HL-60/S4 treated with phorbol 12-myristate 13-acetate at 8.2 ng/mL for 4 days and 3 days (cell line): ENCODE measurements at regions not wholly inside any gene's neighbourhood (a gene's known extent, or its start where the extent isn't known, plus 50 kb on each side); places are given as distances from the start of the nearest gene placed in this dataset.

ENCODE experiments used
- in situ Hi-C: fragments of 300-500 bp; cut with MboI; formaldehyde crosslinking; loops from 2 replicates; pipeline ENCODE4 v1.15.0; 2022; ENCODE audit warnings: low sequenced_read_pairs

DNA sequence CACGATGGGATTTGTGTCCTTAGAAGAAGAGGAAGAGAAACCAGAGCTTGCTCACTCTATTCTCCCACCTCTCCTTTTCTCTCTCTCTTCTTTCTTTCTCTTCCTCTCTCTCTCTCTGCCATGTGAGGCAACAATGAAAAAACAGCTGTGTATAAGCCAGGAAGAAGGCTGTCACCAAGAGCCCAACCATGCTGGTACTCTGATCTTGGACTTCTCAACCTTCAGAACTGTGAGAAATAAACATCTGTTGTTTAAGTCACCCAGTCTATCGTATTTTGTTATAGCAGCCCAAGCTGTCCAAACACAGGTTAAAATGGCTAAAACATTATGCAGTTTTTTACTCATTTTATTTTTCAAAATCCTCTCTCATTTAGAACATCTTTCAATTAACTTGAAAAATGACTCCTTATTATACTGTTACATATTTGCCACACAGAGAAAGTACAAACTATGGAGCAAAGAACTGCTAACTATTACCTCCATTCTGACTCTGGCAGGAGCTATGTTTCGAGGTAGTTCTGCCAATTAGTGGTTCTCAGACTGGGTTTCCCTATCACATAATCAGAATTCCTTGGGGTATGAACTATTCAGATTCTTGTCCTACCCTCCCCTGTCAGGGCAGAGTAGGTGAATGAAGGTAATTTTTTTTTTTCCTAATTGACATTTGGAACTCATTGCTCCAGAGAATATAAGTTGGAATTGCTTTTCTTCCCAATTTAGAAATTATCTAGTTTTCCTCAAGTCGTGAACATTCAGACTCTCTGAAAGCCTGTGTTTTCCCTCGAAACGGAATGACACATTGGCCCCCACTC lies 434.6 kb downstream of the ENC1 start:
- in situ Hi-C loops: no loop called here

DNA sequence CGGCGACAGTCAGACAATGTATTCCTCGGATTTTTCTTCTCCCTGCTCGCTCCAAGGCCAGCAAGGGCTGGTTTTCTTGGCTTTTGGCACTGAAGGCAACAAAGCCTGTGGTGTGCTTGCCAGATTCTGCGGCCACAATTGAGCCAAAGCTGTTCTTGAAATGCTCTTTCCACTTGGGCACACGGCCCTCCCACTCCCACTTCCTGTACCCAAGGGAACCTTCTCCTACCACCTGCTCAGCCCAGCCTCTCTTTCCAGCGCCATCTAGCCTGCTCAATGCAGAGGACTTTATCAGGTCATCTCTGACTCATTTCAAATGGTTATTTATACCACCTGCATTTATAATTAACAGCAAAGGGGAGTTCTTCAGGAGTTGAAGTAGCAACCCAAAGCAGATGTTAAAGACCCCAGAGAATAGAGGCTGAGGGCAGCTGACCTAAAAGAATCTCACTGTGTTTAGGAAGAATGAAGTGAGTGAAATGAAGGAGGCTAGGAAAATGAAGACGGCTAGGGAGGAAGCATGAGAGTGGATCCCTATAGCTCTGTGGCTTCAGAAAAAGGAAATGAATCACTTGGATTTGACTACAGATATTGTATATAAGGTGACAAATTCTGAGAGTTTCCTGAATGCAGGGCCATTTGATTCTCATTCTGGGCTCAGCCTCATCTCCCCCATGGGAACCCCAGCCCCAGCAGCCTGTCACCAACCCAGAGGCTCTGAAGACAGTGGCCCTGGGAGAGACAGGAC lies 439.0 kb downstream of the ENC1 start:
- in situ Hi-C loops: no loop called here

- in situ Hi-C loops: no loop called here
These were observed 440.0 kb downstream of the ENC1 start for GRCh38 chr5:74200560-74200959.

GRCh38 chr5:74199436-74200210 lies 440.9 kb downstream of the ENC1 start:
- in situ Hi-C loops: no loop called here

GRCh38 chr5:74199005-74199404 lies 441.5 kb downstream of the ENC1 start:
- in situ Hi-C loops: no loop called here

GRCh38 chr5:74198156-74198555 lies 442.4 kb downstream of the ENC1 start:
- in situ Hi-C loops: no loop called here

GRCh38 chr5:74196233-74196632 lies 444.3 kb downstream of the ENC1 start:
- in situ Hi-C loops: no loop called here

DNA sequence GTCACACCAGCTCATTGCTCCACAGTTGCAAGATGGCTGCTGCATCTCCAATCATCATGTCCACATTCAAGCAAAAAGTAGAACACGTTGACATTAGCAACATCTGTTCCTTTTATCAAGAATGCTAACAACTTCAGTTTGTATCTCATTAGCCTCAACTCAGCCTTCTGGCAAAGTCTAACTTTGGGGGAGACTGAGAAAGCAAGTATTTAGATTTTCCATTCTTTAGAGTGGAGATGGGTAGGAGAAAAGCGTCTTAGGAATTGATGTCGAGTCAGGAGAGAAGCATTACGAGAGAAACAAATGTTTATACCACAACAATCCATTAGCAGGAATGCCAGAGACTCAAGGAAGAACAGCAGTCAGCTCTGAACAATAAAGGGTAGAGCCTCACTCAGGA lies 446.3 kb downstream of the ENC1 start:
- in situ Hi-C loops: no loop called here

DNA sequence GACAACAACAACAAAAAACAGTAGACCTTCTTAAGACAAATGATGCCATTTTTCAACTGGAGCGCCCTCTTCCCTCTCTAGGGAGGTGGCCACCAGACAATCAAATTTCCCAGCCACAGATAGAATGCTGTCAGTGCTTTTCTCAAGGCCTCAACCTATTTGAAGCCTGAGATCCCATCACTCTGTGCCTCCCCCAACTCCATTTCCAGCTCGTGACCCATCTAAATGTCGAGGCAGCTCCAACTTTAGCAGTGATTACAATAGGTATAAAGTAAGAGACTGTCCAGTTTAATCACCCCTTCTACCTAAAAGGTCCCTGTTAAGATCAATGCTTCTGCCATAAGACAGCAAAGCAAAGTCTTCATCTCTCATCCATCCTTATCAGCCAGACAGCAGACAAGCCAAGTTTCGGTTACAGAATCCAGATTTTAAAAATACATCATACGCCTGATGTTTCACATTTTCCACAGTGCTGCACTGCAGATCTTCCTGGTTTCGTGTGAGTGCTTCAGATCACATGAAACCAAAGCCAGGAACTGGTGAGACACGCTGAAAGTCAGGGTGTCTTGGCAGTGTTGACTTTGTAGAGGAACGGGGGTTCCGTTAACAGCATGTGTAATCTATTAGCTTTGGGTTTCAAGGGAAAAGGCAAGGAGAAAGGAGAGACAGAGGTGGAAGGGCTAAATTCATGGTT lies 447.8 kb downstream of the ENC1 start:
- in situ Hi-C loops: no loop called here

DNA sequence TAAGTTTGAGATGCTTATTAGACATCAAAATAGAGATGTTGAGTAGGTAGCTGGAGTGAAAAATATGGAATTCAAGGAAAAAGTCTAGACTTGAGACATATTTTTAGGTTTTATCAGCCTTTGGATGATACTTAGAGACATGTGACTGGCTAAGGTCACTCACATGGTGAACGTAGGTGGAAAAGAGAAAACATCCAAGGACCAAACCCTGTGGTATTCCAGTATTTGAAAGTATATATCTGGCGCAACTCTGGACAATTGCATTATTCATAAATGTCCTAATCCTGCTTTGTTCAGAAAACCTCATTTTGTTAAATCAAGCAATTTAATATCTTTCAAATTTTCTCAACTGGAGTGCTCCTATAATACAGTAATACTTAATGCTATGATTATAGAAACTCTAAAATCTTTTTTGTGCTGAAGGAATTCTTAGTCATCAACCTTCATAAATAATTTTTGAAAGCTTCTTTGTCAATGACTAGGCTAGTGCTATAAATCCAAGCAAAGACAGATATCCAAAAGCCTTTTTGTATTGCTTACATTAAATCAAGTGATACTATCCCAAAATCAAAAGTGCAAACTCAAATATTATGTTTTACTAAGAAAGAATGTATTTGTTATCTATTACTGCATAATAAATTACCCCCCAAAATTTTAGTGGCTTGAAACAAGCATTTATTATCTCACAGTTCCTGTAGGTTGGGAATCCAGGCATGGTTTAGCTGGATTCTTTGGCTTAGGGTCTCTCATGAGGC lies 452.0 kb downstream of the ENC1 start:
- in situ Hi-C loops: no loop called here

DNA sequence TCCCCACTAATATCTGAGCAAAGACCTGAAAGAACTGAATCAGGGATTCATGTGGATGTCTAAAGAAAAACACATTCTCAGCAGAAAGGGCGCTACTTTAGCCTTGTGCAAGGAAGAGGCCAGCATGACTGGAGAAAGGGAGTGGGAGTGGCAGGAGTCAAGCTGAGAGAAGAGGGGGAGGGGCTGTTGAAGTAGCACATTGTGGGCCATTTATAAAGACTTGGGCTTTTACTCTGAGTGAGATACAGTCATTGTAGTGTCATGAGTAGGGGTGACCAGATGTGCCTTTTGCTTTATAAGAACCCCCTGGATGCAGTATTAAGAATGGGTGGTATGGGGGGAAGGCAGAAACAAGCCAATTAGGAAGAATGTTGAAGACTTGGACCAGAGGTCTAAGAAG lies 452.8 kb downstream of the ENC1 start:
- in situ Hi-C loops: no loop called here

GRCh38 chr5:74186356-74187315 lies 453.9 kb downstream of the ENC1 start:
- in situ Hi-C loops: no loop called here

DNA sequence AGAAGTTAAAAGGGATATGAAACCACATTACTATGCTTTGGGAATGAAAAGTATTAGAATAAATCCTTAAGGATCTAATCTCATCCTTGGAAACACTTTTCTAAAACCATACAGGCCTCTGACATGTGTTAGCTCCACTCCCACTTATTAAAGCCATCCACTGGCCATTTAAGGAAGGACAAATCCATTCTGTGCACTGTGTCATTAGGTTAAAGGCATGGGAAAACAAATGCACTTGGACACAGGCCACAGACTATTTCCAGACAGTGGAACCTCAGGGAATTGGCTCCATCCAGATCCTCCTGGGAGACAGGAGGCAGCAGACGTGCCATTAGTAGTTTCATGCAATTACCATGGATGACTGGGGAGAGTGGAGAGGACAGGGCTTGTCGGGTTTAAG lies 454.9 kb downstream of the ENC1 start:
- in situ Hi-C loops: no loop called here

GRCh38 chr5:74184649-74185048 lies 455.9 kb downstream of the ENC1 start:
- in situ Hi-C loops: no loop called here

GRCh38 chr5:74183041-74183440 lies 457.5 kb downstream of the ENC1 start:
- in situ Hi-C loops: no loop called here

- in situ Hi-C loops: no loop called here
These were observed 457.9 kb downstream of the ENC1 start for GRCh38 chr5:74182603-74183002.

DNA sequence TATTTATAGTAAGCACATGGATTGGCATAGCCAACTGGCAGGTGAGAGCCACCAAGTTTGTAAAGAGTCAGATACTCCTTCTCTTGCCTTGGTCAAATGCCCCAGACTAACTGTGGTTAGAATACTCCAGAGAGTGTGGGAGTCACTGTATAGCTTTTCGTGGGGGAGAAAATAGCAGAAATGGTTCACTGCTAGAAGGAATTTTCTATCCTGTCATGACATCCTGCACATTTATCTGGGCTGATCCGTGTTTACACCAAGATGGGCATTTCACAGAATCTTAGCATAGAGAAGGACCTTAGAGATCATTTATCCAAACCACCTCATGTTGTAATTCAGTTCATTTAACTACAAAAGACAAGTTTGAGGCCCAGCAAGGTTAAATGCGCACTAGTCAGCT lies 460.8 kb downstream of the ENC1 start:
- in situ Hi-C loops: no loop called here

GRCh38 chr5:74179179-74179578 lies 461.3 kb downstream of the ENC1 start:
- in situ Hi-C loops: no loop called here

- in situ Hi-C loops: no loop called here
These were observed 462.6 kb downstream of the ENC1 start for GRCh38 chr5:74177961-74178360.
